ENCODE measurements at regions not wholly inside any gene's neighbourhood (a gene's known extent, or its start where the extent isn't known, plus 50 kb on each side); places are given as distances from the start of the nearest gene placed in this dataset.
"Not testable (repeated sequence)": the region's sequence is repeated elsewhere in the genome, so short reads cannot be mapped to it uniquely, and the experiment has no call there.

DNA sequence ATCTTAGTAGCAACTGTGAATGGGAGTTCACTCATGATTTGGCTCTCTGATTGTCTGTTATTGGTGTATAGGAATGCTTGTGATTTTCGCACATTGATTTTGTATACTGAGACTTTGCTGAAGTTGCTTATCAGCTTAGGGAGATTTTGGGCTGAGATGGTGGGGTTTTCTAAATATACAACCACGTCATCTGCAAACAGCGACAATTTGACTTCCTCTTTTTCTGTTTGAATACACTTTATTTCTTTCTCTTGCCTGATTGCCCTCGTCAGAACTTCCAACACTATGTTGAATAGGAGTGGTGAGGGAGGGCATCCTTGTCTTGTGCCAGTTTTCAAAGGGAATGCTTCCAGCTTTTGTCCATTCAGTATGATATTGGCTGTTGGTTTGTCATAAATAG lies 1883.1 kb upstream of the TENM3 start:
- not testable (repeated sequence) for DNase-seq

DNA sequence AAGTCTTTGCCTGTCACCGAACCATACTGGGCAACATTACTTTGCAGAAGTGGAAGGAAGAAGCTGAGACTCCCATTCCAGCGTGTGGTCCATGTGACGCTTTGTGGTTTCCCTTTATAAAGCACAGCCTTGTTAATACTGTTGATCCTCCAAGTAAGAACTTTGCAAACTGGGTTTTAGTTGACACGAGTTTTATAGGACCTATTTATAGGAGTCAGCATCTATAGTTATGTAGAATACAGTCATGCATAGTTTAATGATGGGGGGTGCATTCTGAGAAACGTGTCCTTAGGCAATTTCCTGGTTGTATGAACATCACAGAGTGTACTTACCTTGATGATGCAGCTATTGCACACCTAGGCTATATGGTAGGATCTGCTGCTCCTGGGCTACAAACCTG lies 1879.4 kb upstream of the TENM3 start:
- DNase-seq, result no peak

DNA sequence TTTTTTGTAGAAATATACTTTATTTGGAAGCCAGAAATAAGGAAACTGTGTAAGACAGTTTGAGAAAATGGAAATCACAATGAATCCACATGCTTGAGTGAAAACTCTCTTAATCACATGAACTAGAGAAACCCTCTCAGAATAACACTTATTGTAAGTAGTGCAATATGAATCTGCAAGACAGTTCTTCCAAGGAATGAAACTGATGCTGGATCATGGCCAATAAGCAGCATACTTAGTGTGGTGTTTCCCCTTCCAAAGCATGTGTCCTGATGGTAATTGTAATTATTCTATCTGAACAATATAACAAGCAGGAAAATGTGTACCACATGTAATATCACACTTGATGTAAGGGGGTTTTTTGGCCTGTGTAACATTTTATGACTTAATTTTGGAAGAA lies 1870.5 kb upstream of the TENM3 start:
- DNase-seq, result no peak

DNA sequence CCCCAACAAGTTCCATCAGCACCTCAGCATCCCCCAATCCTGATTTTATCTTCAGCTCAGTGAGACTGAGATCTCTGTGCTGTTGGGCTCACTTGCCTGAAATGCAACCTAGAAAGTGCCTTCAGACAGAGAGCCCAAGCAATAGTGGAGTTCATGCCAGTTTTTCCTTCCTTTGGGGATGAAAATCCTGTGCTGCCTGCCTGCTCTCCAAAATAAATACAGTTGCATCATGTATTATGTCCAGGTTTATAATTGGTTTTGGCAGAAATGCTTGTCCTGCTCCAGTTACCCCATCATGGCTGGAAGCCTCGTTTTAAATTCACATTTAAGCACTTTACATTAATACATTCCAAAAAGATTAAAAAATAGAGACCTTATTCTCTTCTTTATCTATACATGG lies 1865.5 kb upstream of the TENM3 start:
- DNase-seq, result no peak

DNA sequence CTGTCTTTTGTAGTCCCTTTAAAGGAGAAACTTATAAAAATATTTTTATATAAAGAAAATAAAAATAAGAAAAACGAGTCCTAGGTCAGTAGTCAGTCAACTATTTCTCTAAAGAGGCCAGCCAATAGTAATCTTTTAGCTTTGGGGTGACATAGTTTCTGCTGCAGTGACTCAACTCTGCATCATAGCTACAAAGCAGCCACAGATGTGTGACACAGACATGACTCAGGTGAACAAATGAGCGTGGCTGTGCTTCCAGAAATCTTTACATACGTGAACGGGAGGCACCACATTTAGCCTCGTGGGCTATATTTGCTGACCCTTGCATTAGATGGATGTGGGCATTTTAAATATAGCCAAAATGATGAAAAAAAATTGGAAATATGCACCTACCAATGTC lies 1862.5 kb upstream of the TENM3 start:
- DNase-seq, result no peak

DNA sequence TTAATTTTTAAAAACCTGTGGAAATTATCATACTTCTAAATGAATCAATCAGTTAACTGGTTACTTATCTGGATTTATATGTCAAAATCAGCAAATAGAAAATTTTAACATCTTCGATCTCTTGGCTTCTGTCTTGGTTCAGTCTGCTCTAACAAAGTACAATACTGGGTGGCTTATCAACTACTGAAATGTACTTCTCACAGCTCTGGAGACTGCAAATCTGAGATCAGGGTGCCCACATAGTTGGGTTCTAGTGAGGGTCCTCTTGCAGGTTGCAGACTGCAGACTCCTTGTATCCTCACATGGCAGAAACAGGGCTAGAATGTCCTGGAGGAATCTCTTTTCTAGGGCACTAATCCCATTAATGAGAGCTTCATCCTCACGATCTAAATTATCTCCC lies 1851.6 kb upstream of the TENM3 start:
- DNase-seq, result no peak

DNA sequence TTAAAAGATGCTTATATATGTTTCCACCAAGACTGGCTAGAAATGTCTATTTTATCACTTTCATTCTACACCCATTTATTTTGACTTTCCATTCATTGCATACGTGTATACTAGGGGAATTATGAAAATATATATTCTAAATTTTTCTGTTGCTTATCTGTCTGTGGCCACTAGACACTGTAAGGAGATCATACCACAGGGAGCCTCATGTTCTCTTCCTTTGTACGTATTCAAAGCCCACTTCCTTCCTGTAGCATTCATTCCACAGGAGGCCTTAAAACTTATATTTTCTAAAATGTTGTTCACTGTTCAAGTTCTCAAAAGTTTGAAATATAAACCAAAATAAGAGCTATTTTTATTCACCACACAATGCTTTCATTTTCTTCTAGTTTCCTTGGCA lies 1848.9 kb upstream of the TENM3 start:
- DNase-seq, result no peak

DNA sequence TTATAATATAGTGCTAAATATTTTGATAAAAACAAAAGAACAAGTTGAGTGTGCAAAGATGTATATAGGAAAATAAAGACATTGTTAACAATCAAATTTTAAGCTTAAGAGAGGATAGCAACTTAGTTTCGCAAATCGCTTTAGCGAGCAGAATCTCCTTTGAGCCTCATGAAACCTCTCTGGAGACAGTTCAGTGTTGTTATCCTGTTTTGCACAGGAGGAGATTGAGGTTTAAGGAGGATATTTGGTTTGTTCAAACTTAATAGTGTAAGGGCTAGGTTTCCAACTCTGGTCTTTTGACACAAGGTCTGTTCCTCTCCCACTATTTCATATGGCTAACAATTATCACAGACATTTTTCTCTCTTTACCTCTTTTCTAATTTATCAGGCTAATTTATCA lies 1848.5 kb upstream of the TENM3 start:
- no peak for DNase-seq

DNA sequence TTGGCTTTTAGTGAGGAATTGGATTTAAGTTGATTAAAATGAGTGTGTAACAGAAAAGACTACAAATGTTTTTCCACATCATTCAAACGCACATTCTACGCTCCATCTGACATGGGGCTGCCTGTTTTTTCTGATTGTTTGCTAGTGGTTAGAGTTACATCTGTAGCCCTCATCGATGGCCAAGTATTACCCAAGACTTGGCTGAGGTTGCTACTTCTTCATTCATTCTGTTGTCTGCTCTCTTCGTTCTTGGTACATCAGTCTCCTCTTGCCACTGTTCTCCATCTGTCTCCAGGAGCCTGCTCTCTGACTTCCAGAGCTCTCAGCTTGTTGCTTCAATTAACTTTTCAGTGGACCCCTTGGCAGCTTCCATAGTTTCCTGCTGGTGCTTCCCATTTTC lies 1844.6 kb upstream of the TENM3 start:
- no peak for DNase-seq

DNA sequence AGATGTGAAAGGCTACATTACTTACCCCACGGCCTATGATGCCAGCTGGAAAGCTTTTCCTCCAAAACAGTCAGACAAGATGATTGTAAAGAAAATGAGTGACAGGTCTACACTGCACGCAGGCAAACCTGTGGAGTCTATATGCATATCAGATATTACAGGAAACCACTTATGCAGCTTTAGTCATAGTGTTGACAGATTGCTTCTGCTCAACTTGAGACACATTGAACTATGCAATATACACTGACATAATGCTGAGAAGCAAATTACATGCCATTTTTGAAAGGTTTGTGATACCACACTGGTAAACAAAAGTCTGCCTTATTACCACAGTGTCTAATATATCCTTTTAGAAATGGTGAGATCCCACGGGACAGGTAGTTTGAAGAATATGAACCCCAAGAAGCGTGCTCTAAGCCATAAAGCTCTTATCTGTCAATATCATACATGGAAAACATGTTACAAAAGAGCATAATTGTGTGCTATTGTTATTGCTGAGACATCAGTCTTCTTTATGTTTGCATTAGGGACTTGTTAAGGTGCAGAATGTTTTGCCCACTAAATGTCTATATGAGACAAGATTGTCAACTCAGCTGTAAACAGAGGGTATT lies 1835.8 kb upstream of the TENM3 start:
- DNase-seq, result no peak

DNA sequence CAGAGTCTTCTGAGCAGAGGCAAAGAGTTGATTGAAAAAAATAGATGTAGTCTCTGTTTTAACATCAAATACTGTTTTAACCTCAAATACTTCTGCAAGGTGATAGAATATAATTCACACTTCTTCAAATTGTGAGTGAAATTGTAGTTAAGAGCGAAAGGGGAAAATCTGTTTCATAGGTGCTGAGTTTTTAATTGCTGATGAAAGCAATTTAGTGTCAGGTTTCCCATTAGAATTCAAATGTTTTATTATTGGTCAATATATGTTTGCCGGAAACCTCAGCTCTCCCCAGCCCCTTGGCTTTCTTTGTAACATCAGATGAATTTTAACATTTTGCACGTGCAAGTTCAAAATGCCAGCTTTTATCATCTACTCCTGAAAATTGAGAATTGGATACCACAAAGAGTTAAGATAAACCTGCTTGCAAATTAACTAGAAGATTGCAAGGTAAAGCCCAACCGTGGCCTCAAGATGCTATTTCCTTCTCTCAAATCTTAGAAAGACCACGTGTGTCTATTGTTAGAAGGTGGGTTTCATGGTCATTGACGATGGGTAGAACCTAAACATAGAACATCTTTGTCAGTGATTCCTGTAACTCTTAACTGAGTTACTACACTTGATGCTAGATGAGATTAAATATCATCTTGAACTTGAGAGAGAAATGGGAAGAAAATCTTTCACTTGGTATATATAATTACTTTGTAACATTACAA lies 1824.2 kb upstream of the TENM3 start:
- no peak for DNase-seq

DNA sequence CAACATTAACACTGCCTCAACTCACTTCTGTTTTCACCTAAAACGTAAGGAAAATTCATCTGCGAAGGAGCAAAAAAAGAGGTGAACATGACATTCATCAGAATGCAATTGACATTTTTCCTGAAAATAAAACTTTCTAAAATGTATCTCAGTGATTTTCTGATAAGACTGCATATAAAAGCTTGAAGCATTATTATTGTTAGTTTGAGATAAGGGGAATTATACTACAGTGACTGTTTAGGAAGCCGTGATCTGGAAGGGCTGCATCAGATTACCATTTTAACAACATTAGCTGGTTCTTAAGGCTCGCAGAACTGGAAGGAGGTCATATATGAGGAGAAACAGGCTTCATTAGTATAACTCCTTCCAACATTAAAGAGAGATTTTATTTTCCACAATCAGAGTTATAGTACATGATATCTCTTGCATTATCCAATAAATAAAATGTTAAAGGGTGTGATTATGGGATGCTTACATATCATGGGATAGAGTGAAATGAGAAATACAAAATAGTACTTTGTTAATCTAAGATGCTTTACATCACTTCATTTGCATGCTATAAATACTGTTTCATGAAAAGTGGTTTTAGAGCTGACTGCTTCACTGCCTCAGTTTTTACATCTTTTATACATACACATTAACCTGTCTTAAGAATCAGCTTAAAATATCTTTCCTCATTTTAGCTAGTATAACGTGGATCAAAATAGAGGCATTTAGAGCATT lies 1820.1 kb upstream of the TENM3 start:
- DNase-seq, result no peak

DNA sequence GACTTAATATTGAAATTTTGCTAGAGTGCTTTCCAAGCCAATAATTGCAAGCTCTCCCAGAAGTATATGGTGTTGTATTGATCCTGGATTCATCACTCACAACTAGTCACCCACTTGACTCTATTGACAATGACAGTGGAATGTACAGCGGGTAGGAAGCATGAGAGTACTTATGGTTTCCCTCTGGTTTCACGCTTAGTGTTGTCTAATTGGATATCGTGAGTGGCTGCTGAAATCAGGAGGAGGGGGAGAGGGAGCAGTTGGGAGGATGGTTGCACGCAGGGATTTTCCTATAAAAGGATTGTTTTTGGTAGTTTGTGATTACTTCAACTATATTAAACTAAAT lies 1819.5 kb upstream of the TENM3 start:
- no peak for DNase-seq

DNA sequence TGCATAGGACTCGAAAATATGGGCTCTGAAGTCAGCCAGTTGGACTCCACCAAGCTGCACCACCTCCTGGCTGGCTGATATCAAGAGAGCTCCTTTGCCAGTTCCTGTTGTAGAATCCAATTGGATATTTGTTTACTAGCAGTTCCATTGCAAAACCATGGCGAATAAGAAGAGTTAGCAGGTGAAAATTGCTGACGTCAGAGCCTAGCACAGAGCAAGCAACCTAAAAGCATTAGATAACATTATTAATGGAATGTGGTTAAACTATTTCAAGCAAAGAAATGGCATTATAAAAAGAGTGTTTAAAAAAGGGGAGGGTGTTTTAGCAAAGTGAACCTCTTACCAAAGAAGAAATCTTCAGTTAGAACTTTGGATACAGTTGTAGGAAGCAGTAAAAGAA lies 1816.3 kb upstream of the TENM3 start:
- no peak for DNase-seq

DNA sequence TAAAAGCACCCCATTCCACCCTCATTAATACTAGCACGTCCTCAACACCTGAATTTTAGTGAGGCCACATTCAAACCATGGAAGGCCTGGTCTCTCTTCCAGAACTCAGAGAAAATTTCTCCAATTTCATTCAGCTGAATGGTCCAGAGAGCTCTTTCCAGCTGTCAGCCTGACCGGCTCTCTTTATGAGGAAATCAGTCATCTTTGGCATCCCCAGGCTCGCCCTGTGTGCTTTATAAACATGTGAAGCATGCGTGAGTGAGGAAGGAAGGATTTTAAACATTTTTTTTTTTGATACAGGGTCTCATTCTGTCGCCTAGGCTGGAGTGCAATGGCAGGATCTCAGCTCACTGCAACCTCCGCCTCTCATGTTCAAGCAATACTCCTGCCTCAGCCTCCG lies 1812.9 kb upstream of the TENM3 start:
- DNase-seq, result no peak

DNA sequence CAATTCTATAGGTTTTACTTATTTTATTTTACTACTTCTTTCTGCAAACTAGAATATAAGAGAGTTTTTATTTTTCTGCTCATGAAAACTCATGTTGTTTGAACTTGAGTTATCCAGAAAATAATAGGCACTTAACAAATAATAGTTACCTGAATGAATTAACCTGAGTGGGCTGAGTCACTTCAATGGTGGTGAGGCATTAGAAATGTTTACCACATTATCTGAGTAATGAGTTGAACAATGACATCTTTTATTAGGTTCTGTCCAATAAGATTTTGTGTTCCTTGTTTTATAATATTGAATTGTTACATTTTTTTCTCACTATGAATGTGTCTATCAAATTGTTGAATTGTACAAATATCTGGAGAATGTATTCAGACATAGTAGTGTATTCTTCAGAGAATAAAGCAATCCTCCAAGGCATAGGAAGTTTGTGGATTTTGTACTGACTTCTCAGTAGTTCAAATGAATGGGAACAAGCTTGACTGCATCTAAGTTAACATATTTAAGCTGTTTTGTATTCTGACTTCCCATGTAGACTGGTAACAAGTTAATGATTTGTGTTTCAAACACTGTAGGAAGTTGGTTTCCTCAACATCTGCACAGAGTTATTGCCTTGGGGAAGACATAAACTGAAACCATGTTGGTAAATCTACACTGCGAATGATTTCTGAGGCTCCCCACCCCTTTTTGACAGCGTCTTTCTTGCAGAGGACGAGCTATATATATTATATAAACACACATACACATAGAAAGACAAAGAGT lies 1808.9 kb upstream of the TENM3 start:
- no peak for DNase-seq

DNA sequence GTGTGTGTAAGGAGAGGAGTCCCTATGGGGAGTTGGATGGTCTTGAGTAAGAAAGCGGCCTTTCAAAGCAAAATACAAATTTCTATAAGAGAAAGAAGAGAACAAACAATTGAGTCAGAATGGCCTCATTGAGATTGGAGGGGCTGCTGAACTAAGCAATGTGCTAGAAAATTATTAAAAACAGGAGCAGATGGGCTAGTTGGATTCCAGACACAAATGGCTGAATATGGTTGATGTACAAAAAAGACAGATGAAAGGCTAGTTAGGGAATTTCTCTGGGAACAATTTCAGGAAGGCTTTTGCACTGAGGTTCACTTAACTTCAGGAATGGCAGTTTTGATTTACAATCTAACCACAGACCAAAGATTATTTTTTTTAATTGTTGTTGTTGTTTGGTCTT lies 1806.8 kb upstream of the TENM3 start:
- DNase-seq, result no peak

DNA sequence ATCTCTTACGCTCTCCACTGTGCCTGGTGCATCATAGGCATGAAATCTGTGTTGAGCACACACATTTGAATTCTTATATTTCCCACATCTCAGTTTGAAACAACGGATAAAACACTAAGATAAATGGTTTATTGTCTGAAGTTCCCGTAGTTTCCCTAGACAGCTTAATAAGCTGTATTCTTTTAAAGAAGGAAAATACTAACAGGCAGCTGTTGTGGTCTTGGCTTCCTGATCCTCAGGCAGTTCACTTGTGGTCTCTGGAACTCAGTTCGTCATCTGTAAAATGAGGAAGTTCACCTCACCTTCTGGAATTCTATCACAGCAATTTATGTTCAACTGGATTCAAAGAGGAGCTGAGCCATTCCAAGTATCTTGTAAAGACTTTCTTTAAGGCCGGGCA lies 1805.6 kb upstream of the TENM3 start:
- DNase-seq, result no peak

DNA sequence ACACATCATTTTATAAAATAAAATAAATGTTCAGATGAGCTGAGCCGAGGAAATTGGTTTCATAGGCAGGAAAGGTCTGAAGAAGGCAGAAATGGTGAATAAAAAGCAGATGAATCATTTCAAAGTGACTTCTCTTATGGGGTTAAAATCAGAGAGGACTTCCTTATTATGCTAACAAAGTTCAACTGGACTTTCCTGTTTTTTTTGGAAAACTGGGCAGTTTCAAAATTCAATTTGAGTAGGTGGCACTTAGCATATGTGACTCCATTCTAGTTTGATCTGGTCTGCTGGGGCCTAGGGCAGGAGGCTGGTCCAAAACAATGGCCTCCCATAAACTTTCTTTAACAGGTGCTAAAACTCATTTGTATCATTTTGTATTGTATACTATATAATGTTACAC lies 1794.9 kb upstream of the TENM3 start:
- no peak for DNase-seq

DNA sequence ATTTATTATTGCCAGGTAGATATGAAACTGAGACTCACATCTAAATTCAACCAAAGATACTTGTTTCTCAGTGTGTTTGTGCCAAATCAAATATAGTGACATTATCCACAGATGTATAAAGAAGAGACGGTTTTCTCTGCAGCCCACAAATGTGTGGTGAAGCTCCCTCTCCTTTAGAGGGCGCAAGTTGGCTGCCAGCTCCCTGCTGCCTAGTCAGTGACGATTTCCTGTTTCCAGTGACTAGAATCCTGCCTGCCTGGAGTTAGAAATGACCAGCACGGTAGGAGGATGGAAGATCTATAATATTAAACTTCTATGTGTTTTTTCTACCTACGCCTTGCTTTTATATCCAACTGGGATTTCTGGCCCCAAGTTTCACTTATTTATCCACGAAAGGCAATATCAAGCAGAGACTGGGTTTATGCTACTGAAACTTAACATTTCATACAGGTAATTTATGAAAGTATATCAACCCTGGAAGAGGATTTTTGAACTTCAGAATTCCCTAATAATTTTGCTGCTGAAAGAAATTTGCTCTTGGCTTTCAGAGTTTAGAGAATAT lies 1793.7 kb upstream of the TENM3 start:
- DNase-seq, result peak; percentile 54

DNA sequence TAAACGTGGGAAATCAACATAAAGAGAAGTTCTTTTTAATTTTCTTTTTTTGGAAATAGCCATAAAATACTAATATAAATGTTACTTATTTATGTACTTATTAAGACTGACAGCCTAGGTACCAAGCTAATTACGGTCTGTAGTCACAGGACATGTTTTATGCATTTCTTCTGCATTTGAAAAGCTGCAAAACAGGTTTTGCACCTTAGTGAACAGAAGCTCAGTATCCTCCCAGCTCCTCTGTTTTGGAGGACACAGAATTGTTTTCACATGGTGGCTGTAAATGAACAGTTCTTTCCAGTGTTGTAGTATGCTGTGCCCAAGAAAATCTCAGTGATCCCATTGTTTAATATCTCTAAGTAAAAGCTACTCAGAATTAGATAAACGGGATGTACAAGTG lies 1788.0 kb upstream of the TENM3 start:
- peak; percentile 74 for DNase-seq

DNA sequence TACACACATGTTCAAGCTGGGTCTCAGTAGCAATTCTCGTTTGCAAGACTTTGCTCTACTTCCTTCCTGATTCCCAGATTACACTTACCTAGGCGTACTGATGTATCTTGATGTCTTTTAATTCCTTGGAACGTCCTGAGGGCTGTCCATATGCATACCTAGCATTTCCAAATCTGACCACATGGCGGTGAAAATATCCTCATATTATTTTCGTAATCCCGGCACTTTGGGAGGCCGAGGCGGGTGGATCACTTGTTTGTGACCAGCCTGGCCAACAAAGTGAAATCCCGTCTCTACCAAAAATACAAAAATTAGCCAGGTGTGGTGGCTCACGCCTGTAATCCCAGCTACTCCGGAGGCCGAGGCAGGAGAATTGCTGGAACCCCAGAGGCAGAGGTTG lies 1786.3 kb upstream of the TENM3 start:
- no peak for DNase-seq

DNA sequence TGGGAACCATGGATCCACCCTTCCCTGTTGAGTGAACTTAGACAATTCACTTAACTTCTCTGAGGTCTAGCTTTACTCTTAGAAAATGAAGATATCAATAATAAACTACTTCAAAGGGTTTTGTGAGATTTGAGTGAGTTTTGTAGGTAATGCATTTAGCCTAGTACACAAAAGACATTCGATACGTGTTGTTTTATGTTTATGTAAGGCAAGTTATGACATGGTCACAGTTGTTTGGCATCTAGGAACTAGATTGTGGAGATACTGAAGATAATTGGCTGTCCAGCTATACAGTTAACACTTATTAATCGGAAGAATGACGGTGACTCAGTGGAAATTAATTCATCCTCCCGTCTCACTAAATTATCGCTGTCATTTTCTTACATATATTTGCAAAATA lies 1781.1 kb upstream of the TENM3 start:
- no peak for DNase-seq

DNA sequence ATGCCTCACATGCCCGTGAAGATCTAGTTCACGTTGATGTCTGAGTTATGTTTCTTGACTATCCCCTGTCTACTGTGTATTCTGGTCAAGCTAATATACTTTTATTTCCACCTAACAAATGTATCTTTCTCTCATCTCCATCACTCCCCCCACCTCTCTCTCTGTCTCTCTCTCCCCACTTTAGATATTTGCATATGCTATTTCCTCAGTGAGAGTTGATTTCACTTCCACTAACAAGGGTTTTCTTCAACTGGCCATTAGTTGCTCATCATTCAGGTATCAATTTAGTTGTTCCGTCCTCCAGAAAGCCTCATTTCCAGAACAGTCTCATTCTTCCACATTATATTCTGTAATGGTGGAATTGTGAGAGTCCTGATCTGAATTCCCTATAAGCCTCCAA lies 1777.8 kb upstream of the TENM3 start:
- DNase-seq, result no peak
